ENCODE measurements at regions not wholly inside any gene's neighbourhood (a gene's known extent, or its start where the extent isn't known, plus 50 kb on each side); places are given as distances from the start of the nearest gene placed in this dataset.
"Not testable (repeated sequence)": the region's sequence is repeated elsewhere in the genome, so short reads cannot be mapped to it uniquely, and the experiment has no call there.

DNA sequence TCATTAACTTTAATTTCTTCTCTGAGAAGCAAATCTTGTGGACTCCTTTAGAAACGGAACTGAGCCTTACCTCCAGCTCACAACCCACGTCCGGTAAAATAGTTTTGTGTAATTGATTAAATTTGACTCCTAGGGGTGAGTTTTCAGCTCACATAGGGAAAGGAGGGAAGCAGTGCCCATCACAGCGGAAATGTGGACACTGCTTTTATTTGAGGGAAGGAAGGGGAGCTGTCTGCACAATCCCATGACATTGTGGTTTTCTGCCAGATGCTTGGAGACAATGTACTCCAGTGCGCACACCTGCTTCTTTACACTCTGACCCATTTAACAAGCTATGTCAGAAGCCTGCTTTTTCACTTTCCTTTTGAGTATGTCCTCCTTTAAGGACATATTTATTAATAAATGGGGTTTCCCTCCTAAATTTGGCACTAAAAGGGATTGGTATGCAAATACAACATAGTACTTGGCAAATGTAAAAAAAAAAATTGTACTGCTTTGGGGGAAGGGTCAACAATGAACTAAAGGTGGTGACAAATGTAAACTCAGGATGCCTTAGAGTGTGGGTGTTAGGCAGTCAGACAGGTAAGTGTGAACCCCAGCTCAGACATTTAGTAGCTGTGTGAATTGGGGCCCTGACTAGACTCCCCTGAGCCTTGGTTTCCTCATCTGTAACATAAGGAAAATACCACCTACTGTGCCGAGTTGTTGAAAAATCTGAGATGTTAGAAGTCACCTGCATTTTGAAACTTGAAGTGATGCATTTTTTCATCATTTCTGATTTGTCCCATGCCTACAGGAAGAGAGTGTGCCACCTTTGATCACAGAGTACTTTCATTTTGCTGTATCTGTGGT is 90.2 kb upstream of the KLF6 start:
- DNase-seq (ENCODE audit: low read depth), result peak; percentile 17

GRCh38 chr10:3874610-3874989 is 89.6 kb upstream of the KLF6 start:
- not testable (repeated sequence) for DNase-seq (ENCODE audit: low read depth)

DNA sequence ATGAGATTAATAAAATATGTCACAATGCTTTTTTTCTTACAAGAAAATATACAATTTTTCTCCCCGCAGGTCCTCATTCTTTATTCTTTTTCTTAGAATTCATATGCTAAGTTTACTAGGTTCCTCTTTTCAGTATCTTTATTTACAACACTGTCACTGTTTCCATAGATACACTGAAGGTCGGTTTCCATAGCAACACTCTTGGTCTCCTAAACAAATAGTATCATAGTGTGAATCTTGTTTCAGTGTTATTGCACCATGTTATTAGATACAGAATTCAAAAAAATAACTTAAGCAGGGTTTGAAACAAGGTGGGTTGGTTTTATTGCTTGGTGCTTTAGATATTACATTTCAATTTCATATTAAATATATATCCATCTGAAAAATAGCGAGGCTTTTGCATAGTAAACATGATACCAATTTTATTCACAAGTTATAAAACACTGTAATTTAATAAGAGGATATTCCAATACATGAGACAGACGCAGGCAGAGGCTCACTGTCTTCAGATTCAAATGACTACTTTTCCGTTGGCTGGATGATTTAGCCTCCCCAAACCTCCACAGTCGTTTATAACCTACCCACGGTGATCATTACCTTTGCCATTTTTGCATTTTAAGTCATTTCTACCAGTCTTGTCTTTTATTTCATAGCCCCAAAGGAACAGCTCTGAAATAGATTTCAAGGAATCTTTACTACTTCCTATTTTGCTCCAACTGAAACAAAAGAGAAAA is 88.9 kb upstream of the KLF6 start:
- no peak for DNase-seq (ENCODE audit: low read depth)

- no peak for DNase-seq (ENCODE audit: low read depth)
Measured at GRCh38 chr10:3872712-3873329, 87.8 kb upstream of the KLF6 start.

DNA sequence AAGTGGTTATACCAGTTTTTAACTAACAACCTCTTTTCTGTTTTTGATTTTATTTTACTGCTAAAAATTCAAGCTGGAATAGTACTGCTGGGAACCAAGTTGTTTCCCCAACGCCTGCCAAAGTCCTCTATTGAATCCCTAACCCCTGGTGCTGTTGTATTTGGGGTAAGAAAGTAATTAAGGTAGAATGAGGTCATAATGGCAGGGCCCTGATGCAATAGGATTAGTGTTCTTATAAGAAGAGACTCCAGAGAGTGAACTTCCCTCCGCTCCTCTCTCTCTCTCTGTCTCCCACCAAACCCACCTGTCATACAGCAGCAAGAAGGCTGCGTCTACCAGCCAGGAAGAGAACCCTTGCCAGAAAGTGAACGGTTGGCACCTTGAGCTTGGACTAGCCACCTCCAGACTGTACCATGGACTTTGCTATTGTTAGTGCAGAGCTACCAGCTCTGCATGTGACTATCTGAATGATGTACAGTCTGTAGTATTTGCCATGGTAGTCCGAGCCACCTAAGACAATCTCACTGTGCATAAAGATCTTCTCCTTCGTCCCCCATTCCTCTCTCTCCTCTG is 86.5 kb upstream of the KLF6 start:
- no peak for DNase-seq (ENCODE audit: low read depth)

- DNase-seq (ENCODE audit: low read depth), result no peak
Measured at GRCh38 chr10:3869036-3869435, 84.0 kb upstream of the KLF6 start.

DNA sequence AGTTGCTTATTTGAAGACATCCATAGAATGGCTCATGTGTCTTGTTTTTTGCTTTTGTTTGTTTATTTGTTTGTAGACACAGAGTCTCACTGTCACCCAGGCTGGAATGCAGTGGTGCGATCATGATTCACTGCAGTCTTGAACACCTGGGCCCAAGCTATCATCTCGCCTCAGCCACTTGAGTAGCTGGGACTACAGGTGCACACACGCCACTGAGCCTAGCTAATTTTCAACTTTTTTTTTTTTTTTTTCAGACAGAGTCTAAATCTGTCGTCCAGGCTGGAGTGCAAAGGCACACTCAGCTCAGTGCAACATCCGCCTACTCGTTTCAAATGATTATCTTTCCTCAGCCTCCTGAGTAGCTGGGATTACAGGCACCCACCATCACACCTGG is 83.3 kb upstream of the KLF6 start:
- DNase-seq (ENCODE audit: low read depth), result no peak

DNA sequence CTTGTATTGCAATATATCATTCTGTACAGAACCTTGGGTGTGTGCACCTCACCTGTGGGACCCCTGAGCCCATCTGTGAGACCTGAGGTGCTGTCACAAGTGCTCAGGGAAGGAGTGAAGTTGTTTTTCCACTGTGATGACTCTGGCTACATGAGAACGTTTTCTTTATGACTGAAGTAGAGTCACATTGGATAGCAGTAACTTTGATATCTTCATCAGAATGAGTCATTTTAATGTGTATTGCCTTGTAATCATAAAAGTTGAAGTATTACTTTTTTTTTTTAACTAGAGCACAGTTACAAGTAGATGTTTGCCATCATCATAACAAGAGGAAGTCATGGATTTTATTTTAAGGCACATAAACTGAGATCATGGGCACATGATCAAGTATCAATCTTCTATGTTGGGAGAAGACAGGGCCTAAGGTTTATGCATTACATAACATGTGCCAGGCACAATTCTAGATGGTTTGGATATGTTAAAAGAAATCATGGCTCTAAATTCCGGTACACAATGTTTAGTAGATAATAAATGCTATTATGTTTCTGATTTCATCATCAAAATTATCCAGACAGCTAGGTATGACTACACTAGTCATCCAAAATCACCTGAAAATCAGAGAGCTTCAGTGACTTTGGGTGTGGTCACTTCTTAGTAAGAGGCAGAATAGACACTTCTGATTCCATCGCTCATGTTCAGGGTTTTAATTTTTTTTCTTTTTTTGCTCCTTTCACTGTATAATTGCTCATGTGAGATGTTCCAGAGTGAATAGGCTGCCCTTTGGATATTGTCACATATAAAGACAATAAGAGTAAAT is 82.7 kb upstream of the KLF6 start:
- no peak for DNase-seq (ENCODE audit: low read depth)

DNA sequence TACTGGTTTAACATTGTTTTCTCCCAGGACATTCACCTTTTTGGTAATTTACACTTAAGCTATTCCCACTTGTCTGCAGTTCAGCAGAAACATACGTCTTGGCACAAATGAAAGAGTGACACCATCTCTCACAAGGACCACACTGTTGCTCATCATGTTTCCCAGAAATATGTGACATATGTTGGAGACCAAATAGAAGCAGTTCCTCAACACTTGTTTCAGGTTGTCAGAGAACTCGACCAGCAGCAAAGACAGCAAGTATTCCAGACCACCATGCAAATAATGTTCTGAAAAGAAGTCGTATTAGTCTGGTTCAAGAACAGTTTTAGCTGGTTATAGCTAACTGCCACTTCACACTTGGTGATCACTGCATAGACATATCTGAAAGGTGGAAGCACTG is 81.3 kb upstream of the KLF6 start:
- no peak for DNase-seq (ENCODE audit: low read depth)

DNA sequence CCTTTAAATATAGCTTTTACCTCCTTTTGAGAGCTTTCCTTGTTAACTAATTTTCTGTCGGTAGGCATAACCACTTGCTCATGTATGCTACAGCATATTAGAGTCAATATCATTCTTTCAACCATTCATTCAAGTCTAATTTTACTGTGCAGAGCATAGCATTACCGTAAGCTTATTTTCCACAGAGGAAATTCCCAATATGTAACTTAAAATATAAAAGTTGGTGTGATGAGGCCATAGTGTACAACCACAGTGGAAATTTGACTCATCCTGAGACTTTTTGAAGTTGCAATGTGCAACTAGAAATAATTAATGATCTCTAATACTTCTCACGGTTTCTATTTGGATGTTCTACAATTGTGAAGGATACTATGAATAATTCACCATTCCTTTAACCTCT is 80.6 kb upstream of the KLF6 start:
- no peak for DNase-seq (ENCODE audit: low read depth)

GRCh38 chr10:3861795-3862194 is 76.8 kb upstream of the KLF6 start:
- no peak for DNase-seq (ENCODE audit: low read depth)

- DNase-seq (ENCODE audit: low read depth), result no peak
Measured at GRCh38 chr10:3858051-3858845, 73.2 kb upstream of the KLF6 start.

DNA sequence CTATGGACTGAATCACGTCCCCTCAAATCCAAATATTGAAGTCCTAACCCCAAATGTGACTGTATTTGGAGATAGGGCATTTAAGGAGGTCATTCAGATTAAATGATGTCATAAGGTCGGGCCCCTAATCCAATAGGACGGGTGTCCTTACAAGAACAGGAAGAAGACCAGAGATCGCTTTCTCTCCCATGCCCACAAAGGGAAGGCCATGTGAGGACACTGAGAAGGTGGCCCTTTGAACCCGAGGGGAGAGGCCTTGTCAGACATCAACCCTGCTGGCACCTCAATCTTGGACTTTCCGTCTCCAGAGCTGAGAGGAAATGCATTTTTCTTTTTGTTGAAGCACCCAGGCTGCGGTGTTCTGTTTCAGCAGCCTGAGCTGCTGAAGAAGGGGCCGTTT is 72.3 kb upstream of the KLF6 start:
- no peak for DNase-seq (ENCODE audit: low read depth)

GRCh38 chr10:3856593-3856992 is 71.6 kb upstream of the KLF6 start:
- DNase-seq (ENCODE audit: low read depth), result no peak

DNA sequence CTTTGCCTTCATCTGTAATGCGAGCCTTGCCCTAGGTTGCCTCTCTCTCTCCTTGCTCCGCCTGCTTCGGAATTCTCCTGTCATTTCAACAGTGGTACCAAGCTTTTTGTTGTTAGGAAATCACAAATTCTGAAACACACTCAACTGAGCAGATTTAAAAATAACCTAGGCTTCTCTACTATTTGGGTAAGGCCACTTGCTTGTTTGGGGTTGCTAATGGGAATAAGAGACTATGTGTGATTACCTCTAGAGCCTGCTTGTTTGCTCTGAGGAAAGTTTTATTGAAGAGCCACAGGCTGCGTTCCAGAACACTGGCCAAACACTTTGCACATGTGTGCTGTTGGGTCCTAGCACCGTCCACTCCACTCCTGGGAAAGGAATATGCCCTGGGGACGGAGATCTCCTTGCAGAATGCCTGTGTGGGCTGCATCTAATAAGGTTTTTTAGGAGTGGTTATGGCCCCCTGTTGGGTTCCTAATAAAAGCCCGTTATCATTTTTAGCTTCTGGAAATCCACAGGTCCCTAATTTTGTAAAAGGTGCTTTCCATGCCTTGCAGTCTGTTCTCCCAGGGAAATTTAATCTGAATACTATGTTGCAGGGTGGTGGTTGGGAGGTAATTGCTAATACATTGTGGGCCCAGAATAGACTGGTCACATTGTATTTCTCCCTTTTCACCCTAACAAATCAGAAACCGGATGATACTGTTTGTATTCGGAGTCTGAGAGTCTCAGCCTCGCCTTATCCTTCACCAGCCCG is 68.7 kb upstream of the KLF6 start:
- DNase-seq (ENCODE audit: low read depth), result no peak

GRCh38 chr10:3853016-3853415 is 68.0 kb upstream of the KLF6 start:
- DNase-seq (ENCODE audit: low read depth), result no peak

DNA sequence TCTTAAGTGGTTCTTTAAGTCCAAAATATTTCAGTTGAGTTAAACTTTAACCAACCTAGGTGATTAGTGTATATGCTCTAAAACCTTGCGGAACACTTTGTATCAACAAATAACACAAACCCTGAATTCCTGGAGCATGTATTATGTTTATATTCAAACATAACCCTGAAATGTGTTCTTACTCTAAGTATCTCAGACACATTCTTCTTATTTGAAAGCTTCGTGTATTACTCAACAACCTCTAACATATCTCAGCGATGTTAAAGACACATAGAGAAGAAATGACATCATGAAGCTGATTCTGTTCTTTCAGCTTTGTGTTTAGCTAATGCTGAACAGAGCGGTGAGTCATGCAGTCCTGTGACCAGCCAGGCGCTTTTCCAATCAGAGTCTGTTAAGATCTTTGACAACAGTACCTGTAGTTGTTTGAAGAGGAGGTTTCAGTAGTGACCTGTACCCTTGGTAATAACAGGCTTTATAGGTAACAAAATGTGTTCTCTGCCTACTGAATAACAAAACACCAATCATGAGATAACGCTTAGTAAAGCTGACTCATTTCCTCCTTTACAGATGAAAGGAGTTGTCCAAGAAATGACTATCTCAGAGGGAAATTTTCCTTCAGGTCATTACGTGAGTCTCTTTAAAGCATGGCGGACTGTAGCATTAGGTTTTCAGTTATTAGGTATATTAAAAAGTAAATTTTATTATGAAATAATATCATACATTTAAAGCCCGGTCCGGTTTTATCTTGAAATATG is 67.3 kb upstream of the KLF6 start:
- peak; percentile 44 for DNase-seq (ENCODE audit: low read depth)

DNA sequence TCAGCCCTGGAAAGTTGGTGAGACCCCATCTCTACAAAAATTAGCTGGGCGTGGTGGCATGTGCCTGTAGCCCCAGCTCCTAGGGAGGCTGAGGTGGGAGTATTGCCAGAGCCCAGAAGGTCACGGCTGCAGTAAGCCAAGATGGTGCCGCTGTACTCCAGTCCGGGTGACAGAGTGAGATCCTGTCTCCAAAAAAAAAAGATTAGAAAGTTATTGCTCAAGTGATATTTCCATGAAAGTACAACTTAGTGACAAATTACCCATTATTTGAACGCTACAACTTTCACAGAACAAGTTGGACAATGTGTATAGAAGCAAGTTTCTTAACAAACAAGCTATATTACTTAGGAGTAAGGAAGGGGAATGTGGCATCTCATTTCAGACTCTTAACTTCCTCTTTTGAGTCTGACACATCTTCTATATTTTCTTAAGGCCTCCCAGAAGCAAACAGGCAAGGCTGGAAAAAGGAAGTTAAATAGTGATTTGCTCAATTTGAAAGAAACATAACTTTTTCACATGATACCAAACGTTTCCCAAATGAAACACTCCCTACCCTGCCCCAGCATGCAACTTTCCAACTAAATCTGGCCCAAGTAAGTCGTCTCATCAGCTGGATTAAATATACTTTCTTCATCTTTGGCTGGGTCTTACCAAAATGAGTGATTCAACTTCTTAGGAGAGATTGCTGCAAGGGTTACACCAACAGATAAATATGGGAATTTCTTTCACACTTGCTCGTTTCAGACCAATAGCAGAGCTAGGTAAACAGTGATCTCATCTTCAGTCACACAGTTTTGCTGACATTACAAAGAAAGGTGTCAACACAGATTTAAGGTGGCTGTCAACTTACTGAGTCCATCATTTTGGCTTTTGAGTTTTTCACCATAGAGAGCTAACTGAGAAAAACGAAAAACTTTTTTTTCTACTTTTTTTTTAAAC is 66.3 kb upstream of the KLF6 start:
- DNase-seq (ENCODE audit: low read depth), result no peak

Data from activated gamma-delta T cell treated with anti-CD3 and anti-CD28 coated beads, Interleukin-2, amount 50 U/mL, for 16 hours (primary cell).